ENCODE measurements at regions not wholly inside any gene's neighbourhood (a gene's known extent, or its start where the extent isn't known, plus 50 kb on each side); places are given as distances from the start of the nearest gene placed in this dataset.

DNA sequence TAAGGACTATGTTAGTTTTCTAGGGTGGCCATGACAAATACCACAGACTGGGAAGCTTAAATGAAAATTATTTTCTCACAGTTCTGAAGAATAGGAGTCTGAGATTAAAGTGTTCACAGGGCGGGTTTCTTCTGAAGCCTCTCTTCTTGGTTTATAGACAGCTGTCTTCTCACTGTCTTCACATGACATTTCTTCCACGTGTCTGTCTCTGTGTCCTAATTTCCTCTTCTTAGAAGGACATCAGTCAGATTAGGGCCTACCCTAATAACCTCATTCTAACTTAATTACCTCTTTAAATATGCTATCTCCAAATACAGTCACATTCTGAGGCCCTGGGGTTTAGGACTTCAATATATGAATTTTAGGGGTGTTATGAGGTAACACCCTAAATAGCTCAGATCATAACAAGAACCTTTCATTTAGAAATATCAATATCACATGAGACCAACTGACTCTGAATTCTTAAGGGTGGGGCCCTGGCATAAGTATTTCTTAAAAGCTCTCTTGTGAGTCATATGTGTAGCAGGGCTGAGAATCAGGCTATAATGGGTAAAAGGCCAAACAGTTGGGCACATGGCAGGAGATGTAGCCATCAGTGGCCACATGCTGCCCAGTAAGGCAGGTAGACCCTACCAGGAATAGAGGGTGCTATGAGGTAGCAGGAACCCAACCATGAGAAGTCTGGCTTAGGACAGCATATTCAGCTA, 62.0 kb upstream of the TENT5A start:
- no peak for DNase-seq (ENCODE audit: low read depth)
- Histone ChIP-seq H3K4me3 (ENCODE audit: low read depth, low read length) (no peak overlapping the region), H3K36me3 (ENCODE audit: control insufficient read depth, insufficient read depth, low read length) (no peaks in the 10 kb centered on the region), H3K27me3 (ENCODE audit: control insufficient read depth, insufficient read depth, low read length) (no peaks in the 10 kb centered on the region)
- TF ChIP-seq, protein P1, sequence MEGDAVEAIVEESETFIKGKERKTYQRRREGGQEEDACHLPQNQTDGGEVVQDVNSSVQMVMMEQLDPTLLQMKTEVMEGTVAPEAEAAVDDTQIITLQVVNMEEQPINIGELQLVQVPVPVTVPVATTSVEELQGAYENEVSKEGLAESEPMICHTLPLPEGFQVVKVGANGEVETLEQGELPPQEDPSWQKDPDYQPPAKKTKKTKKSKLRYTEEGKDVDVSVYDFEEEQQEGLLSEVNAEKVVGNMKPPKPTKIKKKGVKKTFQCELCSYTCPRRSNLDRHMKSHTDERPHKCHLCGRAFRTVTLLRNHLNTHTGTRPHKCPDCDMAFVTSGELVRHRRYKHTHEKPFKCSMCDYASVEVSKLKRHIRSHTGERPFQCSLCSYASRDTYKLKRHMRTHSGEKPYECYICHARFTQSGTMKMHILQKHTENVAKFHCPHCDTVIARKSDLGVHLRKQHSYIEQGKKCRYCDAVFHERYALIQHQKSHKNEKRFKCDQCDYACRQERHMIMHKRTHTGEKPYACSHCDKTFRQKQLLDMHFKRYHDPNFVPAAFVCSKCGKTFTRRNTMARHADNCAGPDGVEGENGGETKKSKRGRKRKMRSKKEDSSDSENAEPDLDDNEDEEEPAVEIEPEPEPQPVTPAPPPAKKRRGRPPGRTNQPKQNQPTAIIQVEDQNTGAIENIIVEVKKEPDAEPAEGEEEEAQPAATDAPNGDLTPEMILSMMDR (IDR thresholded peaks at IDR 0.05; ENCODE audit: insufficient read depth, low read length, poor library complexity, severe bottlenecking), result no peak

DNA sequence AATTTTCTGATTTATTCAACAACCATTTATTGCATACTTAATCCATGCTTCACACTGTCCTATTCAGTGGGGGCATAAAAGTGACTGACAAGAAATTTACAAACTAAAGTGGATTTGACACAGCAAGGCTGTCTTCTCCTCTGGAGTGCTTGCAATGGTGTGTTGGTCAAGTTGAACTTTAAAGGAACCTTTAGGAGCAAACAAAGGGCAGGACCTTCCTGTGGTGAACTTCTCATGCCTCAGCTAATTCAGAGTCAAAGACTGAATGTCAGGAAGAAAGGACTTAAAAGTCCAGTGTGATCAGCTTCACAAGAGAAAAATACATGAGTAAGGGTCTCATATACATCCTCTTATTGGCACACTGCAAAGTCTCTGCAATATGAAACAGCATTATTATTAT, 60.8 kb upstream of the TENT5A start:
- TF ChIP-seq, protein P1 (IDR thresholded peaks at IDR 0.05; ENCODE audit: insufficient read depth, low read length, poor library complexity, severe bottlenecking), result no peak
- Histone ChIP-seq H3K4me3 (ENCODE audit: low read depth, low read length) (no peak overlapping the region), H3K27me3 (ENCODE audit: control insufficient read depth, insufficient read depth, low read length) (no peaks in the 10 kb centered on the region), H3K36me3 (ENCODE audit: control insufficient read depth, insufficient read depth, low read length) (no peaks in the 10 kb centered on the region)
- DNase-seq (ENCODE audit: low read depth), result no peak

DNA sequence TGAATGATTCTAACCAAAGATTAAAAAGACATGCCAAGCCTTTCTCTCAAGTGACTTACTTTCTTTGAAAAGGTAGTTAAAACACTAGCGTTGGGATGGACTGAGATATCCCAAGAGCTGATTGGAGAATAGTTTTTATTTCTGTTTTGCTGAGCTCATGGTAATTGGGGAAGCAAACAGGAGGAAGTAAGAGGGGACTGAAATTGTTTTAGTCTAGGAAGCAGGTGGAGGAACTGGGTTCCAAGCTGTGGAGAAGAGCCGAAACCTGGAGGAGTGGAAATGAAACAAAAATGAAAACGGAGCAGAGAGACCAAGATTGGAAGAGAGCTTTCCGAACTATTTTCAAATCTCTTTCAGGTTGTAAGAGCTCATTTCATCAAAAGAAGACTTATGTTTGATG, 59.9 kb upstream of the TENT5A start:
- H3K4me3 ChIP-seq (ENCODE audit: low read depth, low read length), result no peak overlapping the region
- no peaks in the 10 kb centered on the region for H3K36me3 ChIP-seq (ENCODE audit: control insufficient read depth, insufficient read depth, low read length)
- no peaks in the 10 kb centered on the region for H3K27me3 ChIP-seq (ENCODE audit: control insufficient read depth, insufficient read depth, low read length)
- DNase-seq (ENCODE audit: low read depth), result no peak
- TF ChIP-seq, protein P1 (IDR thresholded peaks at IDR 0.05; ENCODE audit: insufficient read depth, low read length, poor library complexity, severe bottlenecking), result no peak

DNA sequence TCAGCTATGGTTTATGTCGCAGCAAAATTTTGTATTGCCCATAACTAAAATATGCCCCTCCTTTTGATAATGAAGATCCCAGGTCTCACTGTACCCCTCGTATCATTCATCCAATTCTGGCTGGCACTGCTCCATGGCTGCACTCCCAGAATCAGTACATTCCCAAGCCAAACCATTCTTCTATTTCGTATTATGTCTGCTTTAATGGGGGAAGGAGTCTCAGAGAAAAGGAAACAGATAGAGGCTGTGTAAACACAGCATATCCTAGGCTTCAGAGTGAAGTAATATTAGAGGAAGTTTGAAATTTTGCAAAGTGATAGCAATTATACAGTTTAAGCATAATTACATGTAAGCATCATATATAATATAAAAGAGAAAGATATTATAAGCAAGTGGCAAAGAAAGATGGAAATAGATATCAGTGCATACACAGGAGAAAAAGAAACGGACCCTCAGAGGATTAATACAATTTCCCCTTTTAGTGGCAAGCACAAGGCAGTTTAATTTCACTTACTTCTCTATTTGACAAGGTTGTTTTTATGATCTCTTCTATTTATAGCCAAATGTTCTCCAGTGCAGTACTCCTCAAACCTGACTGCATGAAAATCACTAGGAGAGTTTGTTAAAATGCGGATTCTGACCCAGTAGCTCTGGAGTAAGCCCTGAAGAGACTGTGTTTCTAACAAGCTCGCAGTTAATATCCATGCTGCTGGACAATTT, 56.5 kb upstream of the TENT5A start:
- TF ChIP-seq, protein P1 (IDR thresholded peaks at IDR 0.05; ENCODE audit: insufficient read depth, low read length, poor library complexity, severe bottlenecking), result no peak
- no peak overlapping the region for H3K4me3 ChIP-seq (ENCODE audit: low read depth, low read length)
- no peaks in the 10 kb centered on the region for H3K36me3 ChIP-seq (ENCODE audit: control insufficient read depth, insufficient read depth, low read length)
- DNase-seq (ENCODE audit: low read depth), result no peak
- no peaks in the 10 kb centered on the region for H3K27me3 ChIP-seq (ENCODE audit: control insufficient read depth, insufficient read depth, low read length)

DNA sequence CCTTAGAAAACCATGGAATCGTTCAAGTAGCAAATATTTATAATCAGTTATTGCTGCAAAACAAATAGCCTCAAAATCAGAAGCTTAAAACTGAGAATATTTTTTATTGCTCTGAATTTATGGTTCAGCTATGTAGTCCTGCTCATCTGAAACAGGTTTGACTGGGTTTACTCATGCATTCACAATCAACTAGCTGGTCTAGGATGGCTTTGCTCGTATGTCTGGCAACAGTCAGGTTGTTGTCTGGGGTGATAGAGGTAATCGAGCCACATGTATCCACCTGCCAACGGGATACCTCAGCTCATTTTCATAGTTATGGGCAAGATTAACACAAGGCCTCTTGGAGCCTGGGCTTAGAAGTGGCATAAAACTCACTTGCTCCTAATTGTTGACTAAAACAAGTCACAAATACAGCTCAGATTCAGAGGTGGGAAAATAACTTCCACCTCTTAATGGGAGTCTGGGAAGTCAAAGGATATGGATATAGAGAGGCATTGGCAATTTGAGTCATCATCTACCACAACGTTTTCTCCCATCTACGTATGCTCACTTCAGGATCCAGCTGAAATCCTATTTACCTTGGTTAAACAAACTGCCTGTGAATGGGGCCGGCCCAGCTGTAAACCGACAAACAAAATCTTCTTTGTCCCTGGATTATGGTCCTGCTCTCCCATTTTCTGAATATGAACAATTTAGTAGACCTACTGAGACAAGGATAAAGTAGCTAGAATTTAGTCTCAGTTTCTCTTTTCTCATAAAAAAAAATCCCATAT, 54.5 kb upstream of the TENT5A start:
- TF ChIP-seq, protein P1 (IDR thresholded peaks at IDR 0.05; ENCODE audit: insufficient read depth, low read length, poor library complexity, severe bottlenecking), result no peak
- Histone ChIP-seq H3K4me3 (ENCODE audit: low read depth, low read length) (no peak overlapping the region), H3K36me3 (ENCODE audit: control insufficient read depth, insufficient read depth, low read length) (no peaks in the 10 kb centered on the region), H3K27me3 (ENCODE audit: control insufficient read depth, insufficient read depth, low read length) (no peaks in the 10 kb centered on the region)
- DNase-seq (ENCODE audit: low read depth), result peak; percentile 2
